T47D (cell line): ENCODE measurements at regions not wholly inside any gene's neighbourhood (a gene's known extent, or its start where the extent isn't known, plus 50 kb on each side); places are given as distances from the start of the nearest gene placed in this dataset.

Experiments
- DNase-seq, 2 experiments: peaks; one replicate each; pipeline versions ENCODE4 v3.0.0 to v3.0.0-alpha.2; 2011 to 2012; ENCODE audit warnings: low read depth in 1 of 2, low spot score in 1 of 2
- JUND ChIP-seq: IDR thresholded peaks from 2 replicates; pipeline ENCODE4 v1.6.1; 2012; ENCODE audit warnings: low read depth
- in situ Hi-C: cut with HindIII; loops from 2 replicates; pipeline ENCODE4 v1.10.0; 2016; ENCODE audit warnings: low sequenced_read_pairs, low pct_unique_long_range_greater_than_20kb

DNA sequence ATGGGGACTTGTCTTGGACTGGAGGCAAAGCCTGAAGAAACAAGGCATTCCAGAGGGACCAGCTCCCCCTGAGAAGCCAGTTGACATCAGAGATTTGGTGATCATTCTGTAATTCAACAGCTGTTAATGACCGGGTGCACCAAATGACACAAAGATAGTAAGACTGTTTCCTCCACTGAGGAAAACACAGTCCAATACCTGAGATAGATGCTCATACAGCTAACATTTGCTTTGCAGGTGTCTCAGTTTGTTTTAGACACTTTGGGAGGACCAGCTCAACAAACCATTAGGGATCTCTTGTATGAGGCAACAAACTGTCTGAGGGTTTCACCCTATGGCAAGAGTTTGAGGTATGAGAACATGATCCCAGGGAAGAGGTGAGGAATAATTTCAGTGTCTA lies 237.2 kb upstream of the PLET1 start:
- TF ChIP-seq JUND: no peak
- in situ Hi-C loops: no loop called here
- no peak for DNase-seq

DNA sequence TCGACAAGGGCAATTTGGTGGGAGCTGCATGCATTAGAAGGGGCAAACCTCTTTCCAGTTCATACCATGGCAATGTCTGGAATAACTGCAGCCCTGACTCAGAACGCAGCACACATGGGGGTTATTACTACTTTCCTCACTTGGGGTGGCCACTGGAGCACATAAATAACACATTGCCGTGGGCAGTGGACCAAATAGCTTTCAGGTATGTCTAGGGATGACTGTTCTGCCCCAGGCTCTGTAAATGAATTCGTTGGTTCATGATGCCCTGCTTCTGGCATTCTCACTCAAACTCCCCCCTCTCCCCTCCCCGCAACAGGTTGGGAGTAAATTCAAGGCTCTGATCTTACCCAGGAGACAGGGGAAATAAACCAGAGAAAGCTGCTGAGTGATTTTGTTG lies 238.0 kb upstream of the PLET1 start:
- DNase-seq: no peak
- no peak for TF ChIP-seq JUND
- in situ Hi-C loops: no loop called here

DNA sequence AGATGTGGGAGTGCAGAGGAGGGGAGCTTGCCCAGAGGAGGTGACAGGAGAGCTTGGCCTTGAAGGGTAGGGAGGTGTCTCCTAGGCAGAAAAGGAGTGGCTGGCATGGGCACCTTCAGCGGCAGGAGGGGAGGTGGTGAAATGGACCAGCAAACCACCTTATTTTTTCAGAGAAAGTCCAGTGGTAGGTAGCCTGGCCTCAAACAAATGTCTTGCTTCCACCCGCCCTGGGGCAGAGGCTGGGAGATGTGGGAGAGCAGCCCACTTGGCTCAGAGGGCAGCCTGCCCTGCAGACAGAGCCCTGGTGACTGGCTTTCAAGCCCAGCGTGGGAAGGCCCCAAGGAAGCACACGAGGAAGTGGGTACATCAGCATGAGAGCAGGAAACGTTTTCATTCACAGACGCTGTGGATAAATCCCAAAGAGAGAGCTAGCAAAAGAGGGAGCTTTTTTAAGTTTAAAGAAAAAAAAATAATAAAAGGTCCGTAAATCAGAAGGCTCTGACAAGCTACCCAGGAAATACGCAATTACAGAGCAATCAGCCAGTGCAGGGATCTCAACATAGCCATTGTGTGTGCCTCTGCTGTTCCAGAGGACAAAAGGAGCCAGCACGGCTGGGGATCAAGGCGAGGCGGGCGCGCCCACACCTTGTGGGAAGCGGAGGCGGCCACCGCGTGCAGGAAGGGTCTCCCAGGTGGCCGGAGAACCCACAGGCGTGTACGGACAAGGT lies 238.7 kb upstream of the PLET1 start:
- in situ Hi-C loops: no loop called here
- no peak for DNase-seq
- no peak for TF ChIP-seq JUND

DNA sequence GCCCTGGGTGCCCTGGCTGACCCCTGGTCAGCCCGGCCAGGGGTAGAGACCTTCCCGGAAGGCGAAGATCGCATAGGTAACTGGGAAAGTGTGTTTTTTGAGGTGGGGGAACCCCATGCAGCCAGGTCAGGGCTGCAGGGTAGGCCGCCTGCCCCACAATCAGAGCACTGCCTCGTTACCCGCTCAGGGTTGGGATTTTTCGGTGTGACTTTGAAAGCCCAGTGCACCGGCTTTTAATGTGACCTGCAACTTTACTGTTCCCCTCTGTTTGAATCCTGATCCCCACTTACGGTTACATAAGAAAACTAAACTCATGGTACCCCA lies 239.2 kb upstream of the PLET1 start:
- DNase-seq: no peak
- no peak for TF ChIP-seq JUND
- in situ Hi-C loops: no loop called here

DNA sequence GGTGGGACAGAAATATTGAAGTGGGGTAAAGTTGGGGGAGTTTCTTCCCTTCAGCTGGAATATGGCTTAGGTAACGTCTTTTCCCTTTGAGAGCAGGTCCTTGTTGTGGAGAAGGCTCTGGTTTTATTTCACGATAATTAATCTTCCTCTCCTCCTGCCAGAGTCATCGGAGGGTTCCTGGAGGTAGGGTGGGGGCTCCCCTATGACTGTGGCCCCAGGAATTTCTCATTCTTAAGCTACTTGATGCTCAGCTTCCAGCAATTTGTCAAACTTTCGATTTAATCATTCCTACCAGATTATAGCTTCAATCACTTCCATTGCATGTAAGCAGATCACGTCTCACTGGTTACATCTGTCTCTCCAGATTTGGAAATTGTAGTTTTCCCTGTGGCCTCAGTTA lies 242.8 kb upstream of the PLET1 start:
- in situ Hi-C loops: no loop called here
- DNase-seq: no peak

DNA sequence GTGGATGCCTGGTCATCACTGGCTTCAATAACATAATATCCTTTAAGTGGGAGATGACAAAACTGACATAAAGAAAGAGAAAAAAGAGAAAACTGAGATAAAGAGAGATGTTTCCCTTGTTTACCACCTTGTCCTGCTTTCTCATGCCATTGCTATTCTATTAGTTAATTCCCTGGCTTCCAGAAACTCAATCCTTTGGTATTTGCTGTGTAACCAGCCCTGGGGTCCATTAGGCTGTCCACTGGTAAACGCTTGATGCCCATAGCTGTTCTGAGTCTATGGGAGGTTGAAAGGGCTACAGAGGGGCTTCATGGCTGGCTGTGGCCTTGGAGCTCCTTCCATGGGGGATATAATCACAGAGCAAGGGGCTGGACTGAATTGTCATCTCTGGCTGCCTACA lies 243.4 kb upstream of the PLET1 start:
- in situ Hi-C loops: no loop called here
- DNase-seq: no peak
- TF ChIP-seq JUND: no peak

More for the DNA sequence above, 242.8 kb upstream of the PLET1 start:
- TF ChIP-seq JUND: no peak

DNA sequence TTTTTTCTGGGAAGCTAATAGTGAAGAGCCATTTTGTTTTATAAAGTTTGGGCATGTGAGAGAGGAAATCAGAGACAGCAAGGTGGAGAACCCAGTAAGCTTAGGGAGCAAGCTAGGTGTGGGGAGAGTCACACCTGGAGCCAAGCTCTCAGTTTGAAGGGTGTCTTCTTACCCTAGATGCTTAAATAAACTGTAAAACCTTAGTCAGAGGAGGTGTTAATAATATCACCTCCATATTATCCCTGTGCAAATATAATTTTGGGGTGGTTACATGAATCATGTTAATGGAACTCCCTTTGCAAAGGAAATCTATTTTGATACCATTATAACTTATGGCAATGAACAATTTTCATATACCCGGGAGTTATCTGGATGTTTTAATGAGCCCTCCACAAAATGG lies 246.2 kb upstream of the PLET1 start:
- DNase-seq: no peak
- no peak for TF ChIP-seq JUND
- in situ Hi-C loops: no loop called here

DNA sequence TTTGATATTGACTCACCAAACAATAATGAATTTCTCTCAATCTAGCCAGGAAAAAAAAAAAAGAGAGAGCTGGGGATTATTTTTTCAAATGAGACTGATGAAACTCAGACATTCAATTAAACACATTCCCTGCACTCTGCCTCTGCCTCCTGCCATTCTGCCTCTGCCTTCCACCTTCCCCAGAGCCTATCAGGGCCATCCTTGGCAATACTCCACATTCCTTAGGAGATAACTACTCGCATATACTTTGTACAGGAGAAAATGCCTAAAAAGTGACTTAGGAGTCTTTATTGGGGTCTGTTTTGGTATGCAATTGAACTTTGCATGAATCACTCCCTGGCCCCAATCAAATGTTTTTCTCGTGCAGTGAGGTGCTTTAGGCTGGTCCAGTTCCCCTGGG lies 246.6 kb upstream of the PLET1 start:
- DNase-seq: no peak
- TF ChIP-seq JUND: no peak
- in situ Hi-C loops: no loop called here

DNA sequence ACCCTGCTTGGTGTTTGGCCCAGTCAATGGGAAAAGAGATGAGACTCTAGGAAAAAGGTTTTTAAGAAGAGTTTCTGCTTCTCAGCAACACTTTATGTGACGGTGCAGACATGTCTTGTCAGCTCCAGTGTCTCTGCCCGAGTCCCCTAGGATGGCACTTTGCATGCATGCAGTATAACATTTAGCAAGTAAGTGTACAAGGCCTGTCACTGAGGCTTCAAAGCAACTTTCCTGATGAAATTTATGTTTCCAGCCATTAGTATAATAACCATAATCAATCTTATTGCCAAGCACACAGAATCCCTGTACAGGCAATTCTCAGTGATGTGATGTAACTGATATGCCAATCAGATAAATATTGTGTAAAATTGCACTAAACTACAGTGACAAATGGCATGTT lies 248.1 kb upstream of the PLET1 start:
- TF ChIP-seq JUND: no peak
- in situ Hi-C loops: no loop called here
- no peak for DNase-seq

DNA sequence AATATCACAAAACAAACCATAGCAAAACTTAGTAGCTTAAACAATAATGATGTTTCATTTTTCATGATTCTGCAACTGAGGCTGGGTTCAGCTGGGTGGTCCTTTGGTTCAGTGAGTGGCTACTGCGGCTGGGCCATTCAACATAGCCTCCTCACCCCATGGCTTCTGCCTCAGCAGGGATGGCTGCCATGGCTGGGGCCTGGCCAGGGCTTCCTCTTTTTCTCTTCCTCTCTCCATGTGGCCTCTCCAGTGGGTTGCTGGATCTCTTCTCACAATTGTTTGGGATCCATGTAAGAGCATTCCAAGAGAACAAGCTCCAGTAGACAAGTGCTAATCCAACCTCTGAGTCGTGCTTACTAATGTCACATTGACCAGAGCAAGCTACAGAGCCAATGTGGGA lies 248.6 kb upstream of the PLET1 start:
- TF ChIP-seq JUND: no peak
- in situ Hi-C loops: no loop called here
- DNase-seq: no peak

DNA sequence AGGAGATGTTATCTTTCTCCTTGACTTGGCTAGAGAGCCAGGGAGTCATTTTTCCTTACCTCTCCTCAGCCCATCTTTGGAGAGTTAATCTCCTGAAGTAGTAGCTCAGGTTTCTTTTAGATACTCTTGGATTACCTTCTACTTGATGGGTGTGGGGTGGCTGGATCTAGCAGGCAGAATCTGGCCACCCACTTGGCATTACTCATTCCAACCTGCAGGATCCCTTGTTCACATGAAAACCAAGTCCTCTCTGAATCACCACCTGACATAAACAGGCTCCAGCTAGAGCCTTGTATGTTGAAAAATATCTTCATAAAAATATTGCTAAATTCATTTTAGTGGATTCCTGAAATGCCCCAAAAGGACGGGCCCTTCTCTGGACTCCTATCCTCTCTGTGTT lies 250.6 kb upstream of the PLET1 start:
- DNase-seq: no peak
- TF ChIP-seq JUND: no peak
- in situ Hi-C loops: no loop called here

DNA sequence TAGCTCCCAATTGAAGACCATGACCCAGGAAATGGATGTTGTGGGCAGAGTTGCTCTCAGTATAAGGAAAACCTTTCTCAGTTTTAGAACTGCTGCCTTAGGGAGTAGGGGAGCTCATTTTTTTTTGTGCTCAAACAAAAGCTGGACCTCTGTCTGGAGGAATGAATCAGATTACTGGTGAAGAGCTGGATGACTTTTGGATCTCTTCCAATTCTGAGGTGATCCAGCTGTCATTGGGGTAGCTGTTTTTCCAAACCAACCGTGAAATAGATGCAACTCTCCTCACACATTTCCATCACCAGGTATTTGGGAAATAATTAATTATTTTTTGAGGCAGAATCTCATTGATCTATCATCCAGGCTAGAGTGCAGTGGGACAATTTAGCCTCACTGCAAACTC lies 251.3 kb upstream of the PLET1 start:
- in situ Hi-C loops: no loop called here
- DNase-seq: no peak
- no peak for TF ChIP-seq JUND

DNA sequence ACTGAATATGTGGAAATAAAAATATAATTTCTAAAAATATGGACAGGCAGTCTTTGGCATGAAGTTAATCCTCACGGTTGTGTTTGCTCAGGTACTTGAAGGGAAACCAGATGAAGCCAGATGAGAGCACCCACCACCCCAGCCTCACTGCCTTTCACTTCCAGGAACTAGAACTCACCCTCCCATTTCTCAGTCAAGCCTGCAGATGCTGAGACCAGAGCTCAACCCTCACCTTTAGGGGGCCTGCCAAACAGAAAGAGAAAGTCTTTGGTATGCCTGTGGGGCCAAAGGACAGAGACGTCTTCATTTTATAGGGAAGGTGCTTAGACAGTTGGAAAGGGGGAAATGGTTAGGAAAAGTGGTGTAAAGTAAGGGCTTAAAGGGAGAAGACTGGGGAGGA lies 252.8 kb upstream of the PLET1 start:
- DNase-seq: no peak
- in situ Hi-C loops: no loop called here
- TF ChIP-seq JUND: no peak

DNA sequence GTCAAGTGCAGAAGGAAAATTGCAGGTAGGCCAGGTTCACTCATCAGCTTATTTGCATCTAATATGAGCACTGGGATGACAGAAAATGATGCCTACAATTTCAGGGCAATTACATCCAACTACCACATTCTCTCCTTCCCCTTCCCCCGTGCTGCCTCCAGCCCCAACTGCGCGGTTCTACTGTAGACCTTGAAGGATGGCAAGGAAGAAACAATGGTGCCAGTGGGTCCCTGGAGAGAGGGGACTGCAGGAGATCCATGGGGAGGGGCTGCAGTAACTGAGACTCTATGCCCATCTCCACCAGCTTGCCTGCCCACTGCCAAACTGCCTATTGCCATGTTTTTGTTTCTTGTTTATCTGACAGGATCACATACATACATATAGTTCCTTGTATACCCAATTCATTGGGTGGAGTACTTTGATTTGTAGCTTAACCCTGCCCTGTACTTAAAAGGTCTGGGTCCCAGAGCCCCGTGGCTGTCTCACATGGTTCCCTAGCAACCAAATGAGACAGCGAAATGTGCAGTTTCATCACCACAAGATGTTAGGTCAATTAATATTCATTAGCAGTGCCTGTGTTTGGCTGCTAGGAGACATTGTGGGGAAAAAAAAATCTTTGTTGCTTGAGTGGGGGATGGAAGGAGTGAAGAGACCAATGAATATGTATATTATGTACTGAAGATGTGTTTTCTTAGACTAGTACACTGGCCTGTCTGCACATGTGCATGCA lies 253.5 kb upstream of the PLET1 start:
- TF ChIP-seq JUND: no peak
- in situ Hi-C loops: no loop called here
- DNase-seq: no peak
